ENCODE measurements at regions not wholly inside any gene's neighbourhood (a gene's known extent, or its start where the extent isn't known, plus 50 kb on each side); places are given as distances from the start of the nearest gene placed in this dataset.
"Not testable (repeated sequence)": the region's sequence is repeated elsewhere in the genome, so short reads cannot be mapped to it uniquely, and the experiment has no call there.

- H3K4me1 ChIP-seq (ENCODE audit: control insufficient read depth in 1 of 2, extremely low read depth in 1 of 2, insufficient read depth in 2 of 2, low read length in 2 of 2); DNase-seq; H3K4me3 ChIP-seq (ENCODE audit: control insufficient read depth in 1 of 2, extremely low read depth in 1 of 2, low read length in 1 of 2); H3K9me3 ChIP-seq; H3K36me3 Mint-ChIP-seq; ATAC-seq (replicated peaks in 1 of 4); H3K27me3 ChIP-seq (replicated peaks in 1 of 2; ENCODE audit: control insufficient read depth in 2 of 2, extremely low read depth in 1 of 2, insufficient read depth in 2 of 2, low read length in 1 of 2); H3K4me1 Mint-ChIP-seq; H3K27ac ChIP-seq (ENCODE audit: low read length); H3K27me3 Mint-ChIP-seq; H3K4me3 Mint-ChIP-seq; H3K36me3 ChIP-seq (ENCODE audit: control insufficient read depth in 2 of 2, extremely low read depth in 1 of 2, insufficient read depth in 1 of 2, low read length in 1 of 2); CTCF ChIA-PET; POLR2A ChIA-PET; H3K9me3 Mint-ChIP-seq; H3K27ac Mint-ChIP-seq: not testable (repeated sequence)
These were observed 52.1 kb upstream of the LRRC37A2 start for GRCh38 chr17:46460129-46460528.

- WGBS (ENCODE audit: insufficient coverage), result no CpG with 5 or more reads among the region's 2 CpGs
- POLR2A ChIA-PET, result not testable (repeated sequence)
These were observed 57.2 kb upstream of the LRRC37A2 start for GRCh38 chr17:46455069-46455468.

GRCh38 chr17:46454572-46454971 is 57.7 kb upstream of the LRRC37A2 start:
- H3K4me3 Mint-ChIP-seq; POLR2A ChIA-PET; H3K27me3 ChIP-seq (replicated peaks in 1 of 2; ENCODE audit: control insufficient read depth in 2 of 2, extremely low read depth in 1 of 2, insufficient read depth in 2 of 2, low read length in 1 of 2); DNase-seq; H3K4me3 ChIP-seq (ENCODE audit: control insufficient read depth in 1 of 2, extremely low read depth in 1 of 2, low read length in 1 of 2); ATAC-seq (replicated peaks in 1 of 4); H3K27ac Mint-ChIP-seq; CTCF ChIA-PET; H3K4me1 Mint-ChIP-seq; H3K27ac ChIP-seq (ENCODE audit: low read length); H3K36me3 Mint-ChIP-seq; H3K9me3 Mint-ChIP-seq; H3K4me1 ChIP-seq (ENCODE audit: control insufficient read depth in 1 of 2, extremely low read depth in 1 of 2, insufficient read depth in 2 of 2, low read length in 2 of 2); H3K36me3 ChIP-seq (ENCODE audit: control insufficient read depth in 2 of 2, extremely low read depth in 1 of 2, insufficient read depth in 1 of 2, low read length in 1 of 2); H3K27me3 Mint-ChIP-seq; H3K9me3 ChIP-seq: not testable (repeated sequence)

More at GRCh38 chr17:46455069-46455468, 57.2 kb upstream of the LRRC37A2 start:
- H3K36me3 Mint-ChIP-seq; CTCF ChIA-PET; H3K4me1 ChIP-seq (ENCODE audit: control insufficient read depth in 1 of 2, extremely low read depth in 1 of 2, insufficient read depth in 2 of 2, low read length in 2 of 2); H3K36me3 ChIP-seq (ENCODE audit: control insufficient read depth in 2 of 2, extremely low read depth in 1 of 2, insufficient read depth in 1 of 2, low read length in 1 of 2); H3K27me3 ChIP-seq (replicated peaks in 1 of 2; ENCODE audit: control insufficient read depth in 2 of 2, extremely low read depth in 1 of 2, insufficient read depth in 2 of 2, low read length in 1 of 2); H3K27ac ChIP-seq (ENCODE audit: low read length); H3K27ac Mint-ChIP-seq; H3K9me3 Mint-ChIP-seq; H3K4me1 Mint-ChIP-seq; H3K4me3 ChIP-seq (ENCODE audit: control insufficient read depth in 1 of 2, extremely low read depth in 1 of 2, low read length in 1 of 2); DNase-seq; H3K4me3 Mint-ChIP-seq; ATAC-seq (replicated peaks in 1 of 4); H3K27me3 Mint-ChIP-seq; H3K9me3 ChIP-seq: not testable (repeated sequence)

GRCh38 chr17:46453077-46453476 is 59.2 kb upstream of the LRRC37A2 start:
- H3K27me3 ChIP-seq (replicated peaks in 1 of 2; ENCODE audit: control insufficient read depth in 2 of 2, extremely low read depth in 1 of 2, insufficient read depth in 2 of 2, low read length in 1 of 2); H3K36me3 Mint-ChIP-seq; H3K4me3 ChIP-seq (ENCODE audit: control insufficient read depth in 1 of 2, extremely low read depth in 1 of 2, low read length in 1 of 2); ATAC-seq (replicated peaks in 1 of 4); H3K27me3 Mint-ChIP-seq; H3K4me1 ChIP-seq (ENCODE audit: control insufficient read depth in 1 of 2, extremely low read depth in 1 of 2, insufficient read depth in 2 of 2, low read length in 2 of 2); H3K9me3 ChIP-seq; H3K27ac ChIP-seq (ENCODE audit: low read length); H3K27ac Mint-ChIP-seq; POLR2A ChIA-PET; H3K4me3 Mint-ChIP-seq; CTCF ChIA-PET; DNase-seq; H3K4me1 Mint-ChIP-seq; H3K36me3 ChIP-seq (ENCODE audit: control insufficient read depth in 2 of 2, extremely low read depth in 1 of 2, insufficient read depth in 1 of 2, low read length in 1 of 2); H3K9me3 Mint-ChIP-seq: not testable (repeated sequence)
- no CpG with 5 or more reads among the region's 4 CpGs for WGBS (ENCODE audit: insufficient coverage)

- H3K36me3 Mint-ChIP-seq; H3K27ac ChIP-seq (ENCODE audit: low read length); H3K9me3 Mint-ChIP-seq; H3K9me3 ChIP-seq; H3K4me3 ChIP-seq (ENCODE audit: control insufficient read depth in 1 of 2, extremely low read depth in 1 of 2, low read length in 1 of 2); H3K4me1 ChIP-seq (ENCODE audit: control insufficient read depth in 1 of 2, extremely low read depth in 1 of 2, insufficient read depth in 2 of 2, low read length in 2 of 2); H3K36me3 ChIP-seq (ENCODE audit: control insufficient read depth in 2 of 2, extremely low read depth in 1 of 2, insufficient read depth in 1 of 2, low read length in 1 of 2); H3K4me3 Mint-ChIP-seq; H3K27me3 ChIP-seq (replicated peaks in 1 of 2; ENCODE audit: control insufficient read depth in 2 of 2, extremely low read depth in 1 of 2, insufficient read depth in 2 of 2, low read length in 1 of 2); H3K4me1 Mint-ChIP-seq; ATAC-seq (replicated peaks in 1 of 4); DNase-seq; CTCF ChIA-PET; POLR2A ChIA-PET; H3K27ac Mint-ChIP-seq; H3K27me3 Mint-ChIP-seq: not testable (repeated sequence)
- no CpG with 5 or more reads among the region's 2 CpGs for WGBS (ENCODE audit: insufficient coverage)
These were observed 66.4 kb upstream of the LRRC37A2 start for GRCh38 chr17:46445849-46446248.

GRCh38 chr17:46445411-46445810 is 66.9 kb upstream of the LRRC37A2 start:
- H3K4me3 ChIP-seq (ENCODE audit: control insufficient read depth in 1 of 2, extremely low read depth in 1 of 2, low read length in 1 of 2); POLR2A ChIA-PET; H3K27ac Mint-ChIP-seq; ATAC-seq (replicated peaks in 1 of 4); H3K27me3 ChIP-seq (replicated peaks in 1 of 2; ENCODE audit: control insufficient read depth in 2 of 2, extremely low read depth in 1 of 2, insufficient read depth in 2 of 2, low read length in 1 of 2); CTCF ChIA-PET; H3K36me3 ChIP-seq (ENCODE audit: control insufficient read depth in 2 of 2, extremely low read depth in 1 of 2, insufficient read depth in 1 of 2, low read length in 1 of 2); H3K9me3 ChIP-seq; H3K4me1 ChIP-seq (ENCODE audit: control insufficient read depth in 1 of 2, extremely low read depth in 1 of 2, insufficient read depth in 2 of 2, low read length in 2 of 2); H3K9me3 Mint-ChIP-seq; H3K36me3 Mint-ChIP-seq; H3K27me3 Mint-ChIP-seq; DNase-seq; H3K27ac ChIP-seq (ENCODE audit: low read length); H3K4me3 Mint-ChIP-seq; H3K4me1 Mint-ChIP-seq: not testable (repeated sequence)
- no CpG with 5 or more reads among the region's 1 CpG for WGBS (ENCODE audit: insufficient coverage)

- H3K36me3 Mint-ChIP-seq; H3K4me1 Mint-ChIP-seq; H3K9me3 Mint-ChIP-seq; H3K4me3 ChIP-seq (ENCODE audit: control insufficient read depth in 1 of 2, extremely low read depth in 1 of 2, low read length in 1 of 2); H3K27me3 ChIP-seq (replicated peaks in 1 of 2; ENCODE audit: control insufficient read depth in 2 of 2, extremely low read depth in 1 of 2, insufficient read depth in 2 of 2, low read length in 1 of 2); H3K4me1 ChIP-seq (ENCODE audit: control insufficient read depth in 1 of 2, extremely low read depth in 1 of 2, insufficient read depth in 2 of 2, low read length in 2 of 2); POLR2A ChIA-PET; H3K4me3 Mint-ChIP-seq; CTCF ChIA-PET; H3K36me3 ChIP-seq (ENCODE audit: control insufficient read depth in 2 of 2, extremely low read depth in 1 of 2, insufficient read depth in 1 of 2, low read length in 1 of 2); DNase-seq; H3K27me3 Mint-ChIP-seq; H3K27ac Mint-ChIP-seq; H3K27ac ChIP-seq (ENCODE audit: low read length); ATAC-seq (replicated peaks in 1 of 4); H3K9me3 ChIP-seq: not testable (repeated sequence)
- WGBS (ENCODE audit: insufficient coverage), result no CpG with 5 or more reads among the region's 4 CpGs
These were observed 70.1 kb upstream of the LRRC37A2 start for GRCh38 chr17:46442153-46442552.

All from T-cell (primary cell).